ENCODE measurements at regions not wholly inside any gene's neighbourhood (a gene's known extent, or its start where the extent isn't known, plus 50 kb on each side); places are given as distances from the start of the nearest gene placed in this dataset.

- DNase-seq (ENCODE audit: low read depth) = no peak
- H3K4me3 ChIP-seq (ENCODE audit: low read depth, low read length) = no peak overlapping the region
- TF ChIP-seq, protein P1, sequence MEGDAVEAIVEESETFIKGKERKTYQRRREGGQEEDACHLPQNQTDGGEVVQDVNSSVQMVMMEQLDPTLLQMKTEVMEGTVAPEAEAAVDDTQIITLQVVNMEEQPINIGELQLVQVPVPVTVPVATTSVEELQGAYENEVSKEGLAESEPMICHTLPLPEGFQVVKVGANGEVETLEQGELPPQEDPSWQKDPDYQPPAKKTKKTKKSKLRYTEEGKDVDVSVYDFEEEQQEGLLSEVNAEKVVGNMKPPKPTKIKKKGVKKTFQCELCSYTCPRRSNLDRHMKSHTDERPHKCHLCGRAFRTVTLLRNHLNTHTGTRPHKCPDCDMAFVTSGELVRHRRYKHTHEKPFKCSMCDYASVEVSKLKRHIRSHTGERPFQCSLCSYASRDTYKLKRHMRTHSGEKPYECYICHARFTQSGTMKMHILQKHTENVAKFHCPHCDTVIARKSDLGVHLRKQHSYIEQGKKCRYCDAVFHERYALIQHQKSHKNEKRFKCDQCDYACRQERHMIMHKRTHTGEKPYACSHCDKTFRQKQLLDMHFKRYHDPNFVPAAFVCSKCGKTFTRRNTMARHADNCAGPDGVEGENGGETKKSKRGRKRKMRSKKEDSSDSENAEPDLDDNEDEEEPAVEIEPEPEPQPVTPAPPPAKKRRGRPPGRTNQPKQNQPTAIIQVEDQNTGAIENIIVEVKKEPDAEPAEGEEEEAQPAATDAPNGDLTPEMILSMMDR (IDR thresholded peaks at IDR 0.05; ENCODE audit: low read depth, low read length, missing control alignments) = no peak
Measured at GRCh38 chr22:49483946-49484345, 343.7 kb downstream of the BRD1 start.

GRCh38 chr22:49483281-49483870, 344.3 kb downstream of the BRD1 start:
- no peak overlapping the region for H3K4me3 ChIP-seq (ENCODE audit: low read depth, low read length)
- DNase-seq (ENCODE audit: low read depth) = no peak
- TF ChIP-seq, protein P1 (IDR thresholded peaks at IDR 0.05; ENCODE audit: low read depth, low read length, missing control alignments) = no peak

- no peak overlapping the region for H3K4me3 ChIP-seq (ENCODE audit: low read depth, low read length)
- TF ChIP-seq, protein P1 (IDR thresholded peaks at IDR 0.05; ENCODE audit: low read depth, low read length, missing control alignments) = no peak
- no peak for DNase-seq (ENCODE audit: low read depth)
Measured at GRCh38 chr22:49482811-49483210, 344.9 kb downstream of the BRD1 start.

GRCh38 chr22:49481659-49482399, 345.8 kb downstream of the BRD1 start:
- H3K4me3 ChIP-seq (ENCODE audit: low read depth, low read length) = no peak overlapping the region
- DNase-seq (ENCODE audit: low read depth) = no peak
- TF ChIP-seq, protein P1 (IDR thresholded peaks at IDR 0.05; ENCODE audit: low read depth, low read length, missing control alignments) = no peak

GRCh38 chr22:49480896-49481658, 346.6 kb downstream of the BRD1 start:
- TF ChIP-seq, protein P1 (IDR thresholded peaks at IDR 0.05; ENCODE audit: low read depth, low read length, missing control alignments) = no peak
- no peak overlapping the region for H3K4me3 ChIP-seq (ENCODE audit: low read depth, low read length)
- no peak for DNase-seq (ENCODE audit: low read depth)

- H3K4me3 ChIP-seq (ENCODE audit: low read depth, low read length) = no peak overlapping the region
- TF ChIP-seq, protein P1 (IDR thresholded peaks at IDR 0.05; ENCODE audit: low read depth, low read length, missing control alignments) = no peak
- no peak for DNase-seq (ENCODE audit: low read depth)
Measured at GRCh38 chr22:49480331-49480730, 347.3 kb downstream of the BRD1 start.
